GM12873 (cell line): ENCODE measurements at regions not wholly inside any gene's neighbourhood (a gene's known extent, or its start where the extent isn't known, plus 50 kb on each side); places are given as distances from the start of the nearest gene placed in this dataset.

Experiments used
- TF ChIP-seq, protein P1 (sequence below): IDR thresholded peaks from 2 replicates; pipeline ENCODE4 v1.5.1; 2012; ENCODE audit warnings: low read depth, mild to moderate bottlenecking, moderate library complexity, low read length, control low read depth; ENCODE audit not compliant: insufficient read depth; ENCODE audit errors: missing control alignments

- TF ChIP-seq, protein P1, sequence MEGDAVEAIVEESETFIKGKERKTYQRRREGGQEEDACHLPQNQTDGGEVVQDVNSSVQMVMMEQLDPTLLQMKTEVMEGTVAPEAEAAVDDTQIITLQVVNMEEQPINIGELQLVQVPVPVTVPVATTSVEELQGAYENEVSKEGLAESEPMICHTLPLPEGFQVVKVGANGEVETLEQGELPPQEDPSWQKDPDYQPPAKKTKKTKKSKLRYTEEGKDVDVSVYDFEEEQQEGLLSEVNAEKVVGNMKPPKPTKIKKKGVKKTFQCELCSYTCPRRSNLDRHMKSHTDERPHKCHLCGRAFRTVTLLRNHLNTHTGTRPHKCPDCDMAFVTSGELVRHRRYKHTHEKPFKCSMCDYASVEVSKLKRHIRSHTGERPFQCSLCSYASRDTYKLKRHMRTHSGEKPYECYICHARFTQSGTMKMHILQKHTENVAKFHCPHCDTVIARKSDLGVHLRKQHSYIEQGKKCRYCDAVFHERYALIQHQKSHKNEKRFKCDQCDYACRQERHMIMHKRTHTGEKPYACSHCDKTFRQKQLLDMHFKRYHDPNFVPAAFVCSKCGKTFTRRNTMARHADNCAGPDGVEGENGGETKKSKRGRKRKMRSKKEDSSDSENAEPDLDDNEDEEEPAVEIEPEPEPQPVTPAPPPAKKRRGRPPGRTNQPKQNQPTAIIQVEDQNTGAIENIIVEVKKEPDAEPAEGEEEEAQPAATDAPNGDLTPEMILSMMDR, result no peak
Observed at GRCh38 chr4:151950993-151951670, 190.3 kb upstream of the GATB start.

DNA sequence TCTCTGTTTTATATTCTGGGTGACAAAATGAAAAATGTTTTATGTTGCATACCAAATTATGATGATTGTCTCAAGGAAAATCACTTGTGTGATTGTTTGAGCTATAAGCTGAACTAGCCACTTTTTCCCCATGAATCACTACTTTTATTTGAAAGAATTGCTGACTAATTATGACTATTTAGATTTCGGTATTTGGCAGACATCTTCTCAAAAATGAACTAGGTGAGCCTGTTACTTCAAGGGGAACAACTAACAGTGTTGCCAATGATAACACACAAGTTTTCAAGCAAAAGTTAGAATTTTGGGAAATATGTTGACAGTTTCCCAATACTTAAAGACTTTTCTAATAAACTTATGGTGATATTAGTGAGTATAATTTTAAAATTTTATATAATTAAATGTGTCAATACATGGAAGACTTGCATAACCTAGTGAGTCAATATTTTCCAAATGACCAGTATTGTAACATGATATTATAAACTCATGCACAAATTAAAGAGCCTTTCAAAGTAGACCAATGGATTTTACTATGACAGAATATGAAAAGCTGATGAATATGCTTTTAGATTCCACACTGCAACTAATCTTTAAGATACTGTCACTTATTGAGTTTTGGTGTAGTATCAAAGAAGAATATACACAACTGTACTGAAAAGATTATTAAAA, 187.7 kb upstream of the GATB start:
- TF ChIP-seq, protein P1, result no peak

DNA sequence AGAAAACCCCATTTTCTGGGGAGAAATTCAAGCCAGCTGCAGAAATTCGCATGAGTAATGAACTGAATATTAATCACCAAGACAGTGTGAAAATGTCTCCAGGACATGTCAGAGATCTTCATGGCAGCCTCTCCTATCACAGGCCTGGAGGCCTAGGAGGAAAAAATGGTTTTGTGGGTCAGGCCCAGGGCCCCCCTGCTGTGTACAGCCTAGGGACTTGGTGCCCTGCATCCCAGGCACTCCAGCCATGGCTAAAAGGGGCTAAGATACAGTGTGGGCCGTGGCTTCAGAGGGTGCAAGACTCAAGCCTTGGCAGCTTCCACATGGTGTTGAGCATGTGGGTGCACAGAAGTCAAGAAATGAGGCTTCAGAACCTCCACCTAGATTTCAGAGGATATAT, 185.9 kb upstream of the GATB start:
- TF ChIP-seq, protein P1, result no peak

DNA sequence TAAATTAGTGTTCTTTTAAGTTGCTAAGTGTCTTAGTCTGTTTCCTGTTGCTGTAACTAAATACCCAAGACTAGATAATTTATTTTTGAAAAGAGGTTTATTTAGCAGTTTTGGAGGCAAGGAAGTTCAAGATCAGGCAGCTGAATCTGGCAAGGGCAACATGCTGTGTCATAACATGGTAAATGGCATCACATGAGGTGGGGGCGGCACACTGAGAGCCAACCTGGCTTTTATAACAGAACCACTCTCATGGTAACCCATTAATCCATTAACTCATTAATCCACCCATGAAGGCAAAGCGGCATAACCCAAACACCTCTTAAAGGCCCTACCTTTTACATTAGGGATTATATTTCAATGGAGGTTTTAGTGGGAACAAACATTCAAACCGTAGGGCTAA, 182.2 kb upstream of the GATB start:
- TF ChIP-seq, protein P1, result no peak

DNA sequence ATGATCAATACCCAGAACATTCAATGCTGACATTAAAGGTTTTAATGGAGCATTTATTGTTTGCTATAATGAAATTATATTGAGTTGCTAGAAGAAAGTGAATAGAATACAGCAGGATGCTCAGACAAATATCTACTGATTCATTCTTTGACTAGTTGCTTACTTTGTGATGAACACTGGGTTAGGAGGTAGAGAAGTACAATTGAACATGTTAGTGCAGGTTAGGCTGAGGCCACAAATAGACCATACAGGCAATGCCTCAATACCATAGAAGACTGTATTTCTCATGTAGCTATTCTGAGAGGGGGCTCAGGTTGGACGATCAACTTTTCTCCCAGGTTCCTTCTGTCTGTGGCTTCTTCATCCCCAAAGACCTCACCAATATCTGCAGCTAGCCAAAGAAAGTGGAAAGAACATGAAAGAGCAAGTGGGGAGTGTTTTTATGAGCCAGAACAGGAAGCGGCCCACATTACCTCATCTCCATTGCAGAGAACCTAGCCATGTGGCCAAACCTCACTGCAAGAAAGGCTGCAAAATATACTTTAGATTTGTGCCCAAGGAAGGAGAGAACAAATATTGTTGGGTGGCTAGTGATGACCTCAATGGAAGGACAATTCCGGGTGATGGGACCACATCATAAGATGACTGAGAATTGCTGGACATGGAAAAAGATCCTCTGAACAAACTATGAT, 180.3 kb upstream of the GATB start:
- TF ChIP-seq, protein P1, result no peak

GRCh38 chr4:151940291-151940690, 179.5 kb upstream of the GATB start:
- TF ChIP-seq, protein P1, result no peak

DNA sequence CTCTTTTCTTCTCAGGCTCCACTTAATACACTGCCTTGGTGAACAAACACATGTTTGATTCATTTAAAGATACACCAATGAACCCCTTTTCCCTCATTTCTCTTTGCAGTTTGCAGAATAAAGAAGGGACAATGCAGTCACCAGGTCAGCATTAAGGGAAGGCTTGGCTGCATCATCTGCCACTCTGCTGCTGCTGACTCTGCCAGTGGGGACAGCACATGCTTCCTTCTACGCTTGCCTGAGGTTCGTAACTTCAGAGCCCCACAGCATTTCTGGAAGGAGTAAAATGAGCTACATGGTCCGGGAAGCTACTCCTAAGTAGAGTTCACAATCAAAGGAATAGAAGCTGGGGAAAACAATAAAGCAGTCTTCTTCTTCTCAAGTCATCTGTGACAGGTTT, 178.9 kb upstream of the GATB start:
- TF ChIP-seq, protein P1, result no peak
